ENCODE measurements at regions not wholly inside any gene's neighbourhood (a gene's known extent, or its start where the extent isn't known, plus 50 kb on each side); places are given as distances from the start of the nearest gene placed in this dataset.
A peak's percentile ranks its signal among the peaks of the same experiment; 100 is the strongest.

DNA sequence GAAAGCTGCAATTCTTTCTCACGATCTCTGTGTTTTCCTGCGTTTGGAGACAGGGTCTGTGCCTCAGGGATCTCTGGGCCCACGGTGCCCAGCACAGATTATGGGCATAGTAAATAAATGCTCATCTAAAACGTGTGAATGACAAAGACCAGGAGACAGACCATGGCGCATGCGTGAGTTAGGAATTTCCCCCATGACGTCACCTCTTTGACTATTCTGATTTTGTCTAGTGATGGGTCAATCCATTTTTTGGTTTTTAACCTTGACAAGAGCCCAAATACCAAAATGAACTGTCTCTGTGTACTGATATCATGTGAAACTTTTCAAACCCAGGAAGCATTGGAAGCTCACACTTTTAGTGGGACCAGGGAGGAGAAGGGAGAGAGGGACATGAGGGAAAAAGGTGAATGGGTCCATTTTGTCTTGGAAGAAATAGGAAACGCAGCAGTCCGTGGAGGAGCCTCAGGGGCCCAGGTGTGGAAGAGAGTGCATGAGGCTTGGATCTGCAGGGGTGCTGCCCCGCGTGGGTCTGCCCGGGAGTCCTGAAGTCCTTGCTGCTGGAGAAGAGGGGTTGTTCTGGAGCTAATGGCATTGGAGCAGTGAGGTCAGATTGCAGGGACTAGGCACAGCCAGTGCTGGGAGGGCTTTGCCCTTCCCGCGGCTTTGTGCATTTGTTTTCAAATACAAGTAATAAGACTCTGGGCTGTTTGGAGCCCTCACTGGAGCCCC lies 172.2 kb downstream of the ASB1 start:
- no peak overlapping the region for H3K9ac ChIP-seq (ENCODE audit: low read depth, low read length)
- H3K27me3 ChIP-seq (ENCODE audit: control insufficient read depth, insufficient read depth, low read length), result peaks cover 4% of the 10 kb centered on the region
- H3K9me3 ChIP-seq (replicated peaks; ENCODE audit: low read length), result no peaks in the 10 kb centered on the region
- peaks cover 37% of the 10 kb centered on the region for H3K4me1 ChIP-seq (ENCODE audit: control insufficient read depth, insufficient read depth, low read length)
- no peak overlapping the region for H3K4me2 ChIP-seq (ENCODE audit: low read length)
- H3K4me3 ChIP-seq (ENCODE audit: low read length), result no peak overlapping the region
- H3K36me3 ChIP-seq (ENCODE audit: insufficient read depth, low read length), result no peaks in the 10 kb centered on the region

DNA sequence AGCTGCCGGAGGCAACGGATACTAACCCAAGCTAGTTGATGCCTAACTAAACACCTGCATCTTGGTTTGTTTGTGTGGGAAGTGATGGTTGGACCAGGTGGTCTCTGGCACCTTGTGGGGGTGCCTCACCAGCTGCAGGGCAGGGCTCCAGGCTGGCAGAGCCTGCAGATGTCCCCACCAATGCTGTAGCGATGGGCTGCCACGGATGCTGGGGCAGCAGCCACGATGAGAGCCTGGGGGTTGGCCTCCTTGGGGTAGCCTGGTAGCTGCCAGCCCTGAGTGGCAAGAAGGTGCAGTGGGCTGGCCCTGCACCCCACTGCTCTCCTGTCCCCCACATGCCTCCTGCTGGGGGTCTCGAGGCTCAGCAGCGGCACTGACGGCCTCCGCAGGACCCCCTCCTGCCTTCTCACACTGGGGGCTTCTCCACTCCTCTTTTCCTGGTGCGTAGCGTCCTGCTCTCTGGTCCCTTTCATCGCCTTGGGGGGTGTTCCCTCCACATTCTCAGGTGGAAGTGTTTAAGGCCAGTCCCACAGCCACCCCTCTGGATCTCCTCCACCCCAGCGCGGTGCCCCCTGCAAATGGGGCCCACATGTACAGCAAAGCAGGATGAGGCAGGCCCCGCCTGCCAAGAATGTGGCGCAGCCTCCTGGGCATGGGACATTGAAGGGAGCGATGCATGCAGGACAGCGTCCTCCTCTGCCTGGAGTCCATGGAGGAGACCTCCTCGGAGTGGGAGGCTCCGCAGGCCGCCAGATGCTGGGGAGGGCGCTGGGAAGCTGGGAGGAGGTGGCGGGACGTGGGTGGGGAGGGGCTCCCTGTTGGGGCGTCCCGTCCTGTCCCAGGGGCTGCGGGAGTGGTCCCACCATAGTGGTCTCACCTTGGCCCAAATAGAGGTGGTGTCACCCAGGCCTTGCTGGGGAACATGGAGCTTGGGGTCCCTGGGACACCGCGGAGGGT lies 173.1 kb downstream of the ASB1 start:
- H3K9me3 ChIP-seq (replicated peaks; ENCODE audit: low read length), result no peaks in the 10 kb centered on the region
- no peak overlapping the region for H3K4me2 ChIP-seq (ENCODE audit: low read length)
- H3K36me3 ChIP-seq (ENCODE audit: insufficient read depth, low read length), result no peaks in the 10 kb centered on the region
- H3K27me3 ChIP-seq (ENCODE audit: control insufficient read depth, insufficient read depth, low read length), result peaks cover 12% of the 10 kb centered on the region
- no peak overlapping the region for H3K4me3 ChIP-seq (ENCODE audit: low read length)
- peaks cover 37% of the 10 kb centered on the region for H3K4me1 ChIP-seq (ENCODE audit: control insufficient read depth, insufficient read depth, low read length)
- H3K9ac ChIP-seq (ENCODE audit: low read depth, low read length), result no peak overlapping the region

DNA sequence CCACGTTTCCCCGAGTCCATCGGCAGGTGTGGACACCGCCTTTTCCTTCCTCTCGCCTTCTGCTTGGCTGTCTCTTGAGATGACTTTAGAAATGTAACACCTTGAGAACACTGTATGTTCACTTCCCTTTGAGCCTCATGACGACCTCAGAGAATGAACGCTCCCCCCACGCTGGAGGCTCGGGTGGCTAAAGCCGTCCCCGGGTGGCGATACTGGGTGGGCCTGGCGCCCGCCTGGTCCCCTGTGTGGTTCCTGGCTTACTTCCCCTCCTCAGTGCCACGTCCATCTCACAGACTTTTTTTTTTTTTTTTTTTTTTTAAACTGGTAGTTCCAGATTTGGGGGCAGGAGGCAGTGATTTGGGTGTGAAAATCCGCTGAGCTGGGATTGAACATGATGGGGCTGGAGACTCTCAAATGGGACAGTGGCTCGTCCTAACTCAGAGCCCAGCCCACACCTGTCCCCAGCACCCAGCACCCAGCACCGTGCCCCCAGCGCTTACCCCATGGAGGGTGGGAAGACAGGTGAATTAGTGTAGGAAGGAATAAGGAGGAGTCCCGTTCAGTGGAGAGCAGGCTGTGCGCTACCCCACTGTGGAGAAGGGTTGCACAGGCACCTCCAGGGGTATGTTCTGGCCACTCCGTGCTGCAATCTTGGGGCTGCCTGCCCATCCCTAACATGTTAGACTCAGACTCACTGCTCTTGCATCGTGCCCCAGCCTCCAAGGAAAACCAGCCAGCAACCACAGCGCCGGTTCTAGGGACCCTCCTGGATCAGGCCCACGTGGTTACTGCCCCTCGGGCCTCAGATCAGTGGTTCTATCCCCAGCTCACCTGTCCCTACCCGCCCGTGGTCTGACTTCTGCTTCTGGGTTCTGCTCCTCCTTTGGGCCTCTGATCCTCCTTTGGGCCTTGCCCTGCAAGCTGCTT lies 174.0 kb downstream of the ASB1 start:
- Histone ChIP-seq H3K4me2 (ENCODE audit: low read length) (peak overlapping the region; percentile 25), H3K27me3 (ENCODE audit: control insufficient read depth, insufficient read depth, low read length) (peaks cover 12% of the 10 kb centered on the region), H3K9ac (ENCODE audit: low read depth, low read length) (no peak overlapping the region), H3K4me1 (ENCODE audit: control insufficient read depth, insufficient read depth, low read length) (peaks cover 37% of the 10 kb centered on the region), H3K9me3 (replicated peaks; ENCODE audit: low read length) (no peaks in the 10 kb centered on the region), H3K36me3 (ENCODE audit: insufficient read depth, low read length) (no peaks in the 10 kb centered on the region), H3K4me3 (ENCODE audit: low read length) (no peak overlapping the region)

DNA sequence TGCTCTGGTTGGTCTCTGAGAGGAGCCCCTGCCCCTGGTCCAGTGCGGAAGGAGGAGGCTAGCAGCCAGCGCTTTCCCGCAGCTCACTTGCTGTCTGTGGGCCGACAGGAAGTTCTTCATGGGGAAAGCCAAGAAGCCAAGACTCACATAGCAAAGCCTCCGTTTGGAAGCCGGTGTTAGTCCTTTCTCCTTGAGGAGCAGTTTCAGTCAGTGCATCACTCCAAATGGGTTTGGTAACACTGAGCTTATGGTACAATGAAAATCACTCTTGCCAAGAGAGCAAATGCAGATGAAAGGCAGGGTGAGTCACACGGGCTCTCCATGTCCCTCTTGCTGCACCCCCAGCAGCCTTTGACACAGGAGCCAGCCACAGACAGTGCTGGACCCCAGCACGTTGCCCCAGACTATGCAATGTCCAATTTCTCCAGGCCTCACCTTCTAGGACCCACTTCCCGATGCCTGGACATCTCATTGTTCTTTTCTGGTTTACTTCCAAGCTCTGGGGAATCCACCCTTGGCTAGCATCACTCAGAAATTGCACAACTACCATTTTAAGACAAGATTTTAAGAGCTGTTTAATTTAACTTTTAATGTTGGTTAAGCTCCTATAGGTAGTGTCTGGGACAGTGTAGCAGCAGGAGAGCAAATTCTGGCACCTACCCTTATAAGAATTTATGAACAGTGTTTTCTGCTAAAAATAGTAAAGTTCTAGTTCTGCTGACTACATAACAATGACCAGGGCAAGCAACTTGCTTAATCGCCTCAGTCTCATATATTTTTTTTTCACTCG lies 174.9 kb downstream of the ASB1 start:
- Histone ChIP-seq H3K9me3 (replicated peaks; ENCODE audit: low read length) (no peaks in the 10 kb centered on the region), H3K9ac (ENCODE audit: low read depth, low read length) (no peak overlapping the region), H3K4me2 (ENCODE audit: low read length) (peak overlapping the region; percentile 25), H3K36me3 (ENCODE audit: insufficient read depth, low read length) (no peaks in the 10 kb centered on the region), H3K27me3 (ENCODE audit: control insufficient read depth, insufficient read depth, low read length) (peaks cover 12% of the 10 kb centered on the region), H3K4me3 (ENCODE audit: low read length) (no peak overlapping the region), H3K4me1 (ENCODE audit: control insufficient read depth, insufficient read depth, low read length) (peaks cover 30% of the 10 kb centered on the region)

DNA sequence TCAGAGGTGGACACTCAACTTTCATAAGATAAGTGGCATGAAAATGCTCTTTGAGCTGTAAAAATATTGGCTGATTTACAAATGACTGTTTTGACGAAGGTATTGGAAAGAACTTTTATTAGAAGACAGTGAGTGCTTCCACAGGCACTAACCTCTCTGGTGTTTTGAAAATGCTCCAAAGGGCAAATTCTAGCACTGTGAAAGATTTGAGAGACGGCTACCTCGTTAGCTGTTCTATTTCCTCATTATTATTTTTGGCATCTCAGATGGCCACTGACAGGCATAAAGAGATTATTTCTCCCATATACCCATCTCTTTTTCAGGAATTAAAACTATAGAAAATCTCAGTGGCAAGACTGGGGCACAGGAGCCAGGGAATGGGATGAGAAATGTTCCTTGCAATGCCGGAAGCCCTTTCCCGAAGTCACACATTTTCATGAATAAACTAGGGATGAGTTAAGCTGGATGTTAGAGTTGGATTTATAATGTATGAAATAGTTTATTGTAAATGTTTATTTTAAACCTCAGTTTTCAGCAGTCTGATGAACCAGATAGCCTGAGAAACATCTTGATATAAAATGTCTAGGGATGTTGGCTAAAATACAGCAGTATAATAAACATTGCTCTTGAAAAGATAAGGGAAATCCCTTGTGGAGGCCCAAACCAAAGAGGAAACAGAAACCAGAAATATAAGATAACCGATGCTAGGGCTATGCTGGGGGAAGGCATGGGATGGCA lies 175.7 kb downstream of the ASB1 start:
- no peak overlapping the region for H3K9ac ChIP-seq (ENCODE audit: low read depth, low read length)
- peaks cover 23% of the 10 kb centered on the region for H3K4me1 ChIP-seq (ENCODE audit: control insufficient read depth, insufficient read depth, low read length)
- no peaks in the 10 kb centered on the region for H3K36me3 ChIP-seq (ENCODE audit: insufficient read depth, low read length)
- no peak overlapping the region for H3K4me3 ChIP-seq (ENCODE audit: low read length)
- H3K4me2 ChIP-seq (ENCODE audit: low read length), result peak overlapping the region; percentile 25
- H3K9me3 ChIP-seq (replicated peaks; ENCODE audit: low read length), result no peaks in the 10 kb centered on the region
- H3K27me3 ChIP-seq (ENCODE audit: control insufficient read depth, insufficient read depth, low read length), result peaks cover 16% of the 10 kb centered on the region

DNA sequence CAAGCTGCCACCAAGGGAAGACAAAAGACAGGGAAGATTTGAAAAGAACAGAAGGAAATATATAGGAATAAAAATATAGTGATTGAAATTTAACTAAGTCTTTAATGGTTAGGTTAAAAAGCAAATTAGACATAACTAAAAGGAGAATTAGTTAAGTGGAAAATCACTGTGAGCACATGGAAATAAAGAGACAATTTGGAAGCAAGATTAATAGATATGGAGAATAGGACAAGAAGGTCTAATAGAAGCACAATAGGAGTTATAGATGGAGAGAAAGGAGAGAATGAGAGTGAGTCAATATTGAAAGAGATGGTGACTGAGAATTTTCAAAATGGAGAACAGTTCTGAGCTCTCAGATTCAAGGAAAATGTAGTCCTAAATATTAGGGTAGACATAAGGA lies 176.9 kb downstream of the ASB1 start:
- H3K4me3 ChIP-seq (ENCODE audit: low read length), result no peak overlapping the region
- no peak overlapping the region for H3K9ac ChIP-seq (ENCODE audit: low read depth, low read length)
- H3K4me1 ChIP-seq (ENCODE audit: control insufficient read depth, insufficient read depth, low read length), result peaks cover 17% of the 10 kb centered on the region
- peaks cover 18% of the 10 kb centered on the region for H3K27me3 ChIP-seq (ENCODE audit: control insufficient read depth, insufficient read depth, low read length)
- no peaks in the 10 kb centered on the region for H3K9me3 ChIP-seq (replicated peaks; ENCODE audit: low read length)
- H3K4me2 ChIP-seq (ENCODE audit: low read length), result no peak overlapping the region
- no peaks in the 10 kb centered on the region for H3K36me3 ChIP-seq (ENCODE audit: insufficient read depth, low read length)

DNA sequence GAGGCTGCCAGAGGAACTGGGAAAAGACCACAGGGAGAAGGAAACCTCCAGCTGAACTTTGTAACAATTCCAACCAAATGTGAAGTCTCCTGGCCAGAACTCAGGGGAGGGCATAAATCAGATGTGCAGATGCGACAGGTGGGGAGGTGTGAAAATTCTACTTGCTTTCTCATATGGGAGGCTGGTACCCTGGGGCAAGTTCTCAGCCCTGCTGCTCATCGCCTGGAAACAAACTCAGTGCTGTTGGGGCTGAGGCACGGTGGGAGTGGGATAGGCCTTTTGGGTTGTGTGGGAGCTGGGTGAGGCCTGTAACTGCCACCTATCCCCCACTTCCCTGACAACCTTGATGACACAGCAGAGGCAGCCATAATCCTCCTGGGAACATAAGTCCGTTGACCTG lies 179.6 kb downstream of the ASB1 start:
- H3K27me3 ChIP-seq (ENCODE audit: control insufficient read depth, insufficient read depth, low read length), result peaks cover 18% of the 10 kb centered on the region
- no peak overlapping the region for H3K4me2 ChIP-seq (ENCODE audit: low read length)
- H3K9ac ChIP-seq (ENCODE audit: low read depth, low read length), result no peak overlapping the region
- no peaks in the 10 kb centered on the region for H3K36me3 ChIP-seq (ENCODE audit: insufficient read depth, low read length)
- H3K9me3 ChIP-seq (replicated peaks; ENCODE audit: low read length), result no peaks in the 10 kb centered on the region
- peaks cover 12% of the 10 kb centered on the region for H3K4me1 ChIP-seq (ENCODE audit: control insufficient read depth, insufficient read depth, low read length)
- H3K4me3 ChIP-seq (ENCODE audit: low read length), result no peak overlapping the region

DNA sequence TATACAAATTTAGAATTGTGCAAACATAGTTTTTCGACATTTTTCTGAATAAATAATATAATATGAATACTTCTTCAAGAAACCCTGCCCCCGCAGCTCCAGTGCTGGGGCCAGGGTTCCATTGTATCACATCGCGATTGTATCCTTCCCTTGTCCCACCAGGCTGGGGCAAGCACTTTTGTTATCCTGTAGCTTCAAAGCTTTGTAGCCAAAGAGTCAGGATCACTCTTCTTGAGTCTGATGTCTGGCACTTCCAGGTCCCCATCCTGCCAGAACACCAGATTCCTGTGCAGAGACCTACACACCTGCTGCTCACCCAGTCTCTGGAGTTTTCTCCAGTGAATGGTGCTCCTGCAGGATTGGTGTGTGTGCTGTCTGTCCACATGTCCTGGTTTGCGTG lies 186.9 kb downstream of the ASB1 start:
- Histone ChIP-seq H3K9ac (ENCODE audit: low read depth, low read length) (no peak overlapping the region), H3K9me3 (replicated peaks; ENCODE audit: low read length) (no peaks in the 10 kb centered on the region), H3K36me3 (ENCODE audit: insufficient read depth, low read length) (no peaks in the 10 kb centered on the region), H3K27me3 (ENCODE audit: control insufficient read depth, insufficient read depth, low read length) (peaks cover 22% of the 10 kb centered on the region), H3K4me2 (ENCODE audit: low read length) (no peak overlapping the region), H3K4me3 (ENCODE audit: low read length) (no peak overlapping the region), H3K4me1 (ENCODE audit: control insufficient read depth, insufficient read depth, low read length) (no peaks in the 10 kb centered on the region)

DNA sequence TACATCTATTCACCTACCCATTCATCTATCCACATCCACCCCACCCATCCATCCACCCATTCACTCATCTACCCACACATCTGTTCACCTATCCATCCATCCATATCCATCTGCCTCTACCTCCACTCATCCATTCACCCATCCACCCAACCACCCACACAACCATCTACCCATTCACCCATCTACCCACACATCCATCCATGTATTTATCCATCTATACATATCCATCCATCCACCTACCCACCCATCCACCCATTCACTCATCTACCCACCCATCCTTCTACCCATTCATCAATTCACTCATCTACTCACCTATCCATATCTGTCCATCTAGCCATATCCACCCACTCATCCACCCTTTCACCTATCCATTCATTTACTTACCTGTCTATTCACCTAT lies 187.6 kb downstream of the ASB1 start:
- no peak overlapping the region for H3K4me3 ChIP-seq (ENCODE audit: low read length)
- H3K4me1 ChIP-seq (ENCODE audit: control insufficient read depth, insufficient read depth, low read length), result no peaks in the 10 kb centered on the region
- H3K9me3 ChIP-seq (replicated peaks; ENCODE audit: low read length), result no peaks in the 10 kb centered on the region
- no peaks in the 10 kb centered on the region for H3K36me3 ChIP-seq (ENCODE audit: insufficient read depth, low read length)
- H3K9ac ChIP-seq (ENCODE audit: low read depth, low read length), result no peak overlapping the region
- peaks cover 22% of the 10 kb centered on the region for H3K27me3 ChIP-seq (ENCODE audit: control insufficient read depth, insufficient read depth, low read length)
- no peak overlapping the region for H3K4me2 ChIP-seq (ENCODE audit: low read length)

DNA sequence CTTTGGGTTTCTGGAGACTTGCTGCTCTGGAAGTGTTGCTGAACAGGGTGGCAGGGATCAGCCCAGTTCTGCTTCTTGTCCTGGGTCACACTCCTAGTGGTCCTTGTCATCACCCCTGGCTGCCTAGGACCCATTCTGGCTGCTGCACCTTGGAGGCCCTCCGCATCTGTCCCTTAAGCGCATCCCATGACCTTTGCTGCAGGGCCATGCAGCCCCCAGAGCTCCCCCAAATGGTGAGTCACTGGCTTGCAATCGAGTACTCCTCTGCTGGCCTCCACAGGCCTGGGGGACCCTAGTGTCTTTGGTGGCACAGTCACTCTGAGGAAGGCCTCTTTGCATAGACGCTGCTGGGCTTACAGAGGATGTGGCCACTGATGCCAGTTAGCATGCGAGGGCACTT lies 188.5 kb downstream of the ASB1 start:
- H3K9me3 ChIP-seq (replicated peaks; ENCODE audit: low read length), result no peaks in the 10 kb centered on the region
- no peaks in the 10 kb centered on the region for H3K4me1 ChIP-seq (ENCODE audit: control insufficient read depth, insufficient read depth, low read length)
- H3K4me3 ChIP-seq (ENCODE audit: low read length), result no peak overlapping the region
- no peak overlapping the region for H3K4me2 ChIP-seq (ENCODE audit: low read length)
- H3K36me3 ChIP-seq (ENCODE audit: insufficient read depth, low read length), result no peaks in the 10 kb centered on the region
- peaks cover 22% of the 10 kb centered on the region for H3K27me3 ChIP-seq (ENCODE audit: control insufficient read depth, insufficient read depth, low read length)
- no peak overlapping the region for H3K9ac ChIP-seq (ENCODE audit: low read depth, low read length)
